CD4-positive, alpha-beta T cell (primary cell): ENCODE measurements at regions not wholly inside any gene's neighbourhood (a gene's known extent, or its start where the extent isn't known, plus 50 kb on each side); places are given as distances from the start of the nearest gene placed in this dataset.

ENCODE experiments used
- ATAC-seq: fragments of 200-7000 bp; cut with Tn5 transposase; one replicate; pipeline ENCODE4 v1.10.0; 2022; ENCODE audit warnings: mild to moderate bottlenecking; ENCODE audit not compliant: poor library complexity
- CTCF ChIA-PET: fragments of 350-600 bp; sonication (Branson Sonifier 250); formaldehyde crosslinking; loops from one replicate; lab custom pipeline; 2021; ENCODE audit warnings: antibody characterized with exemption, inconsistent platforms; lab: Charles Lee
- POLR2A ChIA-PET: fragments of 350-600 bp; sonication (Branson Sonifier 250); formaldehyde crosslinking; loops from one replicate; lab custom pipeline; 2021; ENCODE audit warnings: antibody characterized with exemption, inconsistent platforms; lab: Charles Lee
- DNase-seq, 14 experiments: peaks; one replicate each; pipeline ENCODE4 v3.0.0-alpha.2; 2013 to 2020; ENCODE audit warnings: mixed read lengths in 2 of 14
- H3K27ac ChIP-seq, 2 donors: one replicate each; pipeline versions ENCODE4 v1.5.1 to v1.7.0; 2013; ENCODE audit warnings: low read length in 2 of 2, low read depth in 1 of 2, mild to moderate bottlenecking in 1 of 2
- H3K27me3 ChIP-seq, 2 experiments: 1 replicate in 1 of 2; 2 replicates in 1 of 2; pipeline versions ENCODE4 v1.6.1 to v1.7.0; 2013; ENCODE audit warnings: low read length in 2 of 2, control low read depth in 1 of 2, mild to moderate bottlenecking in 1 of 2, moderate library complexity in 1 of 2; ENCODE audit not compliant: insufficient read depth in 2 of 2, control insufficient read depth in 1 of 2
- H3K36me3 ChIP-seq: one replicate; pipeline ENCODE4 v1.6.1; 2013; ENCODE audit warnings: low read length, control low read depth; ENCODE audit not compliant: insufficient read depth
- H3K4me1 ChIP-seq: one replicate; pipeline ENCODE4 v1.6.1; 2013; ENCODE audit warnings: low read length, control low read depth; ENCODE audit not compliant: insufficient read depth
- H3K4me3 ChIP-seq: one replicate; pipeline ENCODE4 v1.5.1; 2013; ENCODE audit warnings: mild to moderate bottlenecking, low read length, moderate library complexity
- H3K9me3 ChIP-seq, 2 experiments: 1 replicate in 1 of 2; 2 replicates in 1 of 2; pipeline versions ENCODE4 v1.6.1 to v1.7.0; 2013; ENCODE audit warnings: low read length in 2 of 2, mild to moderate bottlenecking in 2 of 2, control low read depth in 1 of 2, moderate library complexity in 1 of 2; ENCODE audit not compliant: control insufficient read depth in 1 of 2, insufficient read depth in 1 of 2
- H3K27ac Mint-ChIP-seq: one replicate; pipeline ENCODE4 v1.8.0; 2020; ENCODE audit warnings: mixed read lengths
- H3K27me3 Mint-ChIP-seq: one replicate; pipeline ENCODE4 v1.8.0; 2021; ENCODE audit warnings: mixed read lengths
- H3K36me3 Mint-ChIP-seq: one replicate; pipeline ENCODE4 v1.8.0; 2021; ENCODE audit warnings: low read depth, mixed read lengths
- H3K4me1 Mint-ChIP-seq: one replicate; pipeline ENCODE4 v1.8.0; 2021; ENCODE audit warnings: low read depth, mixed read lengths
- H3K4me3 Mint-ChIP-seq: one replicate; pipeline ENCODE4 v1.8.0; 2020; ENCODE audit warnings: mild to moderate bottlenecking, mixed read lengths
- H3K9me3 Mint-ChIP-seq: one replicate; pipeline ENCODE4 v1.8.0; 2020; ENCODE audit warnings: mixed read lengths
- CTCF ChIP-seq: fragments of 200-600 bp; IDR thresholded peaks from one replicate; pipeline ENCODE4 v1.8.0; 2022; ENCODE audit warnings: antibody characterized with exemption, mild to moderate bottlenecking
- intact Hi-C, 2 experiments: fragments of 100-400 bp; cut with DNase I in 1 of 2; cut with micrococcal nuclease in 1 of 2; formaldehyde crosslinking; loops; one replicate each; pipeline versions ENCODE4 v1.15.1 to v1.9.0; 2023 to 2025; cut with DNase I, micrococcal nuclease

- H3K4me3 Mint-ChIP-seq, result no peak overlapping the region
- no peaks in the 10 kb centered on the region for H3K27me3 ChIP-seq
- H3K9me3 ChIP-seq, result peaks cover 0 to 23% of the 10 kb centered on the region in 2 experiments
- H3K27me3 Mint-ChIP-seq, result no peaks in the 10 kb centered on the region
- no peaks in the 10 kb centered on the region for H3K4me1 Mint-ChIP-seq
- no peak overlapping the region for H3K27ac Mint-ChIP-seq
- intact Hi-C loops, result no loop called here
- H3K4me1 ChIP-seq, result no peaks in the 10 kb centered on the region
- CTCF ChIA-PET, result no interaction called here
- ATAC-seq (no peak), DNase-seq (no peak)
- no peaks in the 10 kb centered on the region for H3K36me3 ChIP-seq
- no peaks in the 10 kb centered on the region for H3K9me3 Mint-ChIP-seq
- H3K27ac ChIP-seq, result no peak overlapping the region
- no peak for TF ChIP-seq CTCF
- no peaks in the 10 kb centered on the region for H3K36me3 Mint-ChIP-seq
- H3K4me3 ChIP-seq, result no peak overlapping the region
- POLR2A ChIA-PET, result no interaction called here
Observed at GRCh38 chr4:3820806-3821579, 54.8 kb downstream of the ADRA2C start.

- Mint-ChIP-seq H3K27ac (no peak overlapping the region), H3K4me1 (no peaks in the 10 kb centered on the region), H3K36me3 (no peaks in the 10 kb centered on the region), H3K9me3 (no peaks in the 10 kb centered on the region), H3K4me3 (no peak overlapping the region), H3K27me3 (no peaks in the 10 kb centered on the region)
- Histone ChIP-seq H3K4me3 (no peak overlapping the region), H3K27me3 (no peaks in the 10 kb centered on the region), H3K36me3 (no peaks in the 10 kb centered on the region), H3K27ac (no peak overlapping the region), H3K9me3 (peaks cover 0 to 15% of the 10 kb centered on the region in 2 experiments), H3K4me1 (no peaks in the 10 kb centered on the region)
- intact Hi-C loops, result no loop called here
- ATAC-seq (no peak), DNase-seq (no peak)
- no peak for TF ChIP-seq CTCF
- POLR2A ChIA-PET, result no interaction called here
- CTCF ChIA-PET, result no interaction called here
Observed at GRCh38 chr4:3821580-3822229, 55.5 kb downstream of the ADRA2C start.

- Mint-ChIP-seq H3K27ac (no peak overlapping the region), H3K9me3 (no peaks in the 10 kb centered on the region), H3K4me1 (no peaks in the 10 kb centered on the region), H3K36me3 (no peaks in the 10 kb centered on the region), H3K27me3 (no peaks in the 10 kb centered on the region), H3K4me3 (no peak overlapping the region)
- no peak for ATAC-seq
- Histone ChIP-seq H3K27me3 (no peaks in the 10 kb centered on the region), H3K4me3 (no peak overlapping the region), H3K4me1 (no peaks in the 10 kb centered on the region), H3K36me3 (no peaks in the 10 kb centered on the region), H3K27ac (no peak overlapping the region), H3K9me3 (peaks cover 0 to 9% of the 10 kb centered on the region in 2 experiments)
- ChIA-PET POLR2A (no interaction called here), CTCF (no interaction called here)
- DNase-seq, result no peak
- intact Hi-C loops, result no loop called here
- TF ChIP-seq CTCF, result no peak
Observed at GRCh38 chr4:3822230-3822947, 56.2 kb downstream of the ADRA2C start.
